Caco-2 (cell line): ENCODE measurements at regions not wholly inside any gene's neighbourhood (a gene's known extent, or its start where the extent isn't known, plus 50 kb on each side); places are given as distances from the start of the nearest gene placed in this dataset.

Experiments
- BruUV-seq: library from RNA; stranded (reverse); fragments of 400-500 nt; replicated peaks from 2 replicates; lab custom pipeline; 2021; lab: Mats Ljungman, UMichigan
- CTCF ChIA-PET: fragments of 300-600 bp; sonication (Branson Sonifier 250); formaldehyde crosslinking; loops from one replicate; lab custom pipeline; 2022; ENCODE audit warnings: antibody characterized with exemption; lab: Charles Lee
- POLR2A ChIA-PET: fragments of 300-600 bp; sonication (Branson Sonifier 250); formaldehyde crosslinking; loops from one replicate; lab custom pipeline; 2022; ENCODE audit warnings: antibody characterized with exemption; lab: Charles Lee
- DNase-seq, 2 experiments: peaks; one replicate each; pipeline versions ENCODE4 v3.0.0 to v3.0.0-alpha.2; 2020 to 2022
- H3K27me3 ChIP-seq: replicated peaks from 2 replicates; pipeline ENCODE4 v1.6.0; 2011; ENCODE audit warnings: low read length; ENCODE audit not compliant: control insufficient read depth, insufficient read depth
- H3K36me3 ChIP-seq: 2 replicates; pipeline ENCODE4 v1.5.1; 2011; ENCODE audit warnings: low read length; ENCODE audit not compliant: control insufficient read depth, insufficient read depth
- H3K4me1 ChIP-seq: fragments of 250-450 bp; sonication (Bioruptor Pico); 2 replicates; pipeline ENCODE4 v1.5.1; 2020; ENCODE audit warnings: mild to moderate bottlenecking
- H3K4me3 ChIP-seq: 2 replicates; pipeline ENCODE4 v1.5.1; 2011; ENCODE audit warnings: low read depth, mild to moderate bottlenecking, control low read depth, low read length
- H3K9me3 ChIP-seq: fragments of 250-450 bp; sonication (Bioruptor Pico); 2 replicates; pipeline ENCODE4 v1.5.1; 2020; ENCODE audit warnings: mild to moderate bottlenecking, moderate library complexity
- H3K27ac Mint-ChIP-seq: one replicate; pipeline ENCODE4 v1.8.0; 2022; ENCODE audit warnings: mixed read lengths; ENCODE audit not compliant: unreplicated experiment
- H3K27me3 Mint-ChIP-seq: one replicate; pipeline ENCODE4 v1.8.0; 2022; ENCODE audit warnings: mixed read lengths; ENCODE audit not compliant: insufficient read depth, unreplicated experiment
- H3K36me3 Mint-ChIP-seq: one replicate; pipeline ENCODE4 v1.8.0; 2022; ENCODE audit warnings: mild to moderate bottlenecking, mixed read lengths; ENCODE audit not compliant: insufficient read depth, unreplicated experiment
- H3K4me1 Mint-ChIP-seq: one replicate; pipeline ENCODE4 v1.8.0; 2022; ENCODE audit warnings: low read depth, mixed read lengths; ENCODE audit not compliant: unreplicated experiment
- H3K4me3 Mint-ChIP-seq: one replicate; pipeline ENCODE4 v1.8.0; 2022; ENCODE audit warnings: mild to moderate bottlenecking, moderate library complexity, mixed read lengths; ENCODE audit not compliant: unreplicated experiment
- H3K9me3 Mint-ChIP-seq: one replicate; pipeline ENCODE4 v1.8.0; 2022; ENCODE audit warnings: mixed read lengths; ENCODE audit not compliant: unreplicated experiment
- CTCF ChIP-seq, 2 experiments: fragments of 200-600 bp in 1 of 2; IDR thresholded peaks; 1 replicate in 1 of 2; 2 replicates in 1 of 2; pipeline versions ENCODE4 v1.5.1 to v1.8.0; 2011 to 2022; ENCODE audit warnings: antibody characterized with exemption in 1 of 2, control low read depth in 1 of 2, inconsistent platforms in 1 of 2, low read depth in 1 of 2, low read length in 1 of 2, mild to moderate bottlenecking in 1 of 2, moderate library complexity in 1 of 2; ENCODE audit not compliant: insufficient read depth in 1 of 2, severe bottlenecking in 1 of 2, unreplicated experiment in 1 of 2
- intact Hi-C: fragments of 100-400 bp; cut with micrococcal nuclease; formaldehyde crosslinking; loops from one replicate; pipeline ENCODE4 v1.10.0; 2022; ENCODE audit not compliant: unreplicated experiment

DNA sequence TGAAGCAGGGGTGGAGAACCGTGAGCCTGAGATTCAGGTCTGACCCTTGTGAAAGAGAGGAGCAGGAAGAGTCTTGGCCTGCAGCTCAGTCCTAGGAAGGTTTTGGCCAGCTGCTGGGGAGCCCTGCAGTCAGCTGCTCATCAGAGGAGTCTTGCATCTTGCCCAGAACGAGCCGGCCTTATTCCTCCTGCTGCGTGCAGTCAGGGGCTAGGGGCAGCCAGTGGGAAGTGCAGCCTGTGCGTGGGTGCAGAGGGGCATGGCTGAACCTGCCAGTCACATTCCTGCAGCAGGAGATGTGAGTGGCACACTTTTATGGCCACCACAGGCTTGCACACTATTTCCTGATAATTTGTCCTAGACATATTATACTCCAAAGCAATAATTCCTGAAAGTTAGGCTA lies 278.7 kb downstream of the NPR3 start:
- Mint-ChIP-seq H3K4me3 (no peak overlapping the region), H3K27ac (no peak overlapping the region), H3K9me3 (peaks cover 9% of the 10 kb centered on the region), H3K27me3 (peaks cover 4% of the 10 kb centered on the region), H3K36me3 (no peaks in the 10 kb centered on the region), H3K4me1 (no peaks in the 10 kb centered on the region)
- intact Hi-C loops, result no loop called here
- TF ChIP-seq CTCF (IDR thresholded peaks at IDR 0.05; ENCODE audit: insufficient read depth in 1 of 2, low read depth in 1 of 2, low read length in 1 of 2, severe bottlenecking in 1 of 2, unreplicated experiment in 1 of 2), result no peak
- no peak for DNase-seq
- Histone ChIP-seq H3K9me3 (no peaks in the 10 kb centered on the region), H3K36me3 (no peaks in the 10 kb centered on the region), H3K4me1 (no peaks in the 10 kb centered on the region), H3K27me3 (no peaks in the 10 kb centered on the region), H3K4me3 (no peak overlapping the region)
- CTCF ChIA-PET, result no interaction called here
- BruUV-seq, result no TSS peak
- POLR2A ChIA-PET, result no interaction called here

DNA sequence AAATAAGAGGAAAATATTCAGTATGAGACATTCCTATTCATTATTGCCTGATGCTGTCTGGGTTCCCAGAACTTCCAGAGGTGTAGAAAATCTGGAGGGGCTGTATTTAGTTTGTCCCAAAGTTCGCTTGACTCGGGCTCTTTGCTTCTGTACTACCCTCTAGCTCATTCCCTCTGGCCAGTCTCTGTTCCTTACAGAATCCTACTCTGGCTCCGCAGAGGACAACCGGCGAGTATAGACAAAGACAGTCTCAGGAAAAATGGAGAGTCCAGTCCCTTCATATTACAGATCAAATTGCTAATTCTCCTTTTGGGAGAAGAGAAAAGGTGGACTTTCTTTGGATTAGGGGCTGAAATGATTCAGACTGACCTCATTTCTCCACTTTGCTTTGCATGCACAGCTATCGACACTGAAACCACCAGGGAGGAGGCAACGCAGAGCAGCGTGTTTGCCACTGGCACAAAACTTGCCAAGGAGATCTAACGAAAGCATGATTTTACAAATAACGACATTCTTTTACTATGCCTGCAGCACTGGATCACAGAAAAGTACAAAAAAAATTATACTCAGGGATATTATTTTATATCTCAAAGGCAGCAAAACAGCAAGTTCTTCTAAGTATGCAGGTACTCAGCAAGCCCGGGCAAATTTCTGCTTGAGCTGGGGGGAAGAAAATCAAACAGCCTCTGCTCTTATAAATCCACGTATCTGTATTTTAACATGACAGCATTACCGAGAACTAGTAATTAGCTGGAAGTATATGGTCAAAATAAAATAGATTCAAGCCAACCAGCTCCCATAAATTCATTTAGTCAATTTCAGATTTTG lies 279.7 kb downstream of the NPR3 start:
- peaks cover 4% of the 10 kb centered on the region for H3K27me3 Mint-ChIP-seq
- intact Hi-C loops, result no loop called here
- H3K27me3 ChIP-seq, result no peaks in the 10 kb centered on the region
- H3K9me3 ChIP-seq, result no peaks in the 10 kb centered on the region
- no peaks in the 10 kb centered on the region for H3K36me3 ChIP-seq
- POLR2A ChIA-PET, result no interaction called here
- no peaks in the 10 kb centered on the region for H3K4me1 ChIP-seq
- no peak overlapping the region for H3K4me3 Mint-ChIP-seq
- no peak for DNase-seq
- CTCF ChIA-PET, result no interaction called here
- H3K36me3 Mint-ChIP-seq, result no peaks in the 10 kb centered on the region
- no peak for TF ChIP-seq CTCF (IDR thresholded peaks at IDR 0.05; ENCODE audit: insufficient read depth in 1 of 2, low read depth in 1 of 2, low read length in 1 of 2, severe bottlenecking in 1 of 2, unreplicated experiment in 1 of 2)
- no TSS peak for BruUV-seq
- H3K4me3 ChIP-seq, result no peak overlapping the region
- H3K9me3 Mint-ChIP-seq, result peaks cover 9% of the 10 kb centered on the region
- H3K4me1 Mint-ChIP-seq, result no peaks in the 10 kb centered on the region
- H3K27ac Mint-ChIP-seq, result no peak overlapping the region

GRCh38 chr5:32991421-32991815 lies 280.3 kb downstream of the NPR3 start:
- no peak overlapping the region for H3K27ac Mint-ChIP-seq
- H3K9me3 ChIP-seq, result no peaks in the 10 kb centered on the region
- H3K9me3 Mint-ChIP-seq, result peaks cover 5% of the 10 kb centered on the region
- no peaks in the 10 kb centered on the region for H3K36me3 Mint-ChIP-seq
- TF ChIP-seq CTCF (IDR thresholded peaks at IDR 0.05; ENCODE audit: insufficient read depth in 1 of 2, low read depth in 1 of 2, low read length in 1 of 2, severe bottlenecking in 1 of 2, unreplicated experiment in 1 of 2), result no peak
- no peaks in the 10 kb centered on the region for H3K27me3 ChIP-seq
- no peaks in the 10 kb centered on the region for H3K36me3 ChIP-seq
- no peaks in the 10 kb centered on the region for H3K4me1 ChIP-seq
- no peaks in the 10 kb centered on the region for H3K4me1 Mint-ChIP-seq
- no peak for DNase-seq
- intact Hi-C loops, result no loop called here
- POLR2A ChIA-PET, result no interaction called here
- H3K4me3 ChIP-seq, result no peak overlapping the region
- CTCF ChIA-PET, result no interaction called here
- BruUV-seq, result no TSS peak
- no peak overlapping the region for H3K4me3 Mint-ChIP-seq
- H3K27me3 Mint-ChIP-seq, result peaks cover 4% of the 10 kb centered on the region
